Adipocyte (in vitro differentiated cells): ENCODE measurements at regions not wholly inside any gene's neighbourhood (a gene's known extent, or its start where the extent isn't known, plus 50 kb on each side); places are given as distances from the start of the nearest gene placed in this dataset.

Experiments
- DNase-seq: peaks from one replicate; pipeline ENCODE4 v3.0.0-alpha.2; 2015; ENCODE audit warnings: low read depth
- H3K27me3 ChIP-seq: replicated peaks from 2 replicates; pipeline ENCODE4 v1.7.0; 2013; ENCODE audit warnings: mild to moderate bottlenecking, low read length, moderate library complexity; ENCODE audit not compliant: control insufficient read depth, insufficient read depth
- H3K36me3 ChIP-seq: 2 replicates; pipeline ENCODE4 v1.7.0; 2013; ENCODE audit warnings: low read length, mild to moderate bottlenecking, moderate library complexity; ENCODE audit not compliant: control insufficient read depth, insufficient read depth, severe bottlenecking
- H3K4me1 ChIP-seq: 2 replicates; pipeline ENCODE4 v1.7.0; 2013; ENCODE audit warnings: mild to moderate bottlenecking, low read length, moderate library complexity; ENCODE audit not compliant: control insufficient read depth, insufficient read depth
- H3K4me3 ChIP-seq: 2 replicates; pipeline ENCODE4 v1.7.0; 2013; ENCODE audit warnings: mild to moderate bottlenecking, low read length, moderate library complexity
- H3K9ac ChIP-seq: 2 replicates; pipeline ENCODE4 v1.7.0; 2013; ENCODE audit warnings: mild to moderate bottlenecking, low read length, moderate library complexity
- H3K9me3 ChIP-seq: 2 replicates; pipeline ENCODE4 v1.7.0; 2013; ENCODE audit warnings: mild to moderate bottlenecking, low read length, moderate library complexity; ENCODE audit not compliant: control insufficient read depth

- Histone ChIP-seq H3K27me3 (no peaks in the 10 kb centered on the region), H3K4me1 (no peaks in the 10 kb centered on the region), H3K9me3 (no peaks in the 10 kb centered on the region), H3K4me3 (no peak overlapping the region), H3K9ac (no peak overlapping the region), H3K36me3 (no peaks in the 10 kb centered on the region)
- no peak for DNase-seq
Observed at GRCh38 chr6:158920311-158920905, 79.6 kb downstream of the RSPH3 start.

- Histone ChIP-seq H3K4me1 (no peaks in the 10 kb centered on the region), H3K4me3 (no peak overlapping the region), H3K9ac (no peak overlapping the region), H3K36me3 (no peaks in the 10 kb centered on the region), H3K9me3 (no peaks in the 10 kb centered on the region), H3K27me3 (no peaks in the 10 kb centered on the region)
- no peak for DNase-seq
Observed at GRCh38 chr6:158919865-158920264, 80.1 kb downstream of the RSPH3 start.

GRCh38 chr6:158916617-158917016 lies 83.4 kb downstream of the RSPH3 start:
- Histone ChIP-seq H3K9ac (no peak overlapping the region), H3K4me1 (no peaks in the 10 kb centered on the region), H3K36me3 (no peaks in the 10 kb centered on the region), H3K9me3 (no peaks in the 10 kb centered on the region), H3K27me3 (peaks cover 12% of the 10 kb centered on the region), H3K4me3 (no peak overlapping the region)
- DNase-seq = no peak

DNA sequence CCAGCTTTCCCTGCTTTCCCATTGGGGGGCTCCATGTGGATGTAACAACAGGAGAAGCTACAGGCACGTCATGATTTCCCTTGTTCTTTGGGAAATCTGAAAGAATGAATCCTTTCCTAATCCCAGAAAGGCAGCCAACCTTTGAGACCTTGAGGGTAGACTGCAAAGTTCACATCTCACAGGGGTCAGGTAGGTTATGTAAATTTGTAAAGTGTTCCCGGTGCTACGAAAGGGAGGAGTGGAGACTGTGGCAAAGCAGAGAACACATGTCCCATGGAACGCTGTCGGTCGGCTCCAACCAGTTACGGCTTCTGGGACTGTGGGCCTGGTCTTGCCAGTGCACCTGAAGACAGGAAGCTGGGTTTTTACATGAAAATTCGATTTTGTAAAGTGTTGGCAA lies 85.1 kb downstream of the RSPH3 start:
- DNase-seq = no peak
- H3K4me1 ChIP-seq = no peaks in the 10 kb centered on the region
- no peaks in the 10 kb centered on the region for H3K9me3 ChIP-seq
- H3K9ac ChIP-seq = no peak overlapping the region
- H3K36me3 ChIP-seq = no peaks in the 10 kb centered on the region
- H3K27me3 ChIP-seq = peaks cover 21% of the 10 kb centered on the region
- no peak overlapping the region for H3K4me3 ChIP-seq

GRCh38 chr6:158913580-158913979 lies 86.4 kb downstream of the RSPH3 start:
- no peak for DNase-seq
- Histone ChIP-seq H3K4me1 (no peaks in the 10 kb centered on the region), H3K4me3 (no peak overlapping the region), H3K27me3 (peaks cover 21% of the 10 kb centered on the region), H3K9ac (no peak overlapping the region), H3K9me3 (no peaks in the 10 kb centered on the region), H3K36me3 (no peaks in the 10 kb centered on the region)

DNA sequence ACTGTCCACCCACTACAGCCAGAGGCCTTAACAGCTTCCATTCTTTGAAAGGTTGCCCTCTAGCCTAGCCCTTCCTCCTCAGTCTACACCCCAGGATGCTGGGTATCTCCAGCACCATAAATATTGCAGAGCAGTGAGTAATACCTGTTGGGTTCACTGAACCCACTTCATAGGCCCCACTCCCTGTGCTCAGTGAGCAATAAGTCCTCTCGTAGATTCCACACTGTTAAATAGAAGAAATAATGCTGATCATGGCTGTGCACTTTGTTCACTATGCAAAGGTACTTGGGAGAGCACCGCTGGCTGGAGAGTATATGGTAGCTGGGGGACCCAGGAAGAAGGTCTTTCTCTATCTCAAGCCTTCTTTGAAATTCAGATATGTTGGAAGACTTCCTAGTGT lies 87.3 kb downstream of the RSPH3 start:
- H3K27me3 ChIP-seq = peaks cover 26% of the 10 kb centered on the region
- no peak overlapping the region for H3K4me3 ChIP-seq
- H3K9ac ChIP-seq = no peak overlapping the region
- H3K4me1 ChIP-seq = no peaks in the 10 kb centered on the region
- no peaks in the 10 kb centered on the region for H3K9me3 ChIP-seq
- H3K36me3 ChIP-seq = no peaks in the 10 kb centered on the region
- no peak for DNase-seq

GRCh38 chr6:158911746-158912480 lies 88.1 kb downstream of the RSPH3 start:
- Histone ChIP-seq H3K4me3 (no peak overlapping the region), H3K9me3 (peaks cover 6% of the 10 kb centered on the region), H3K36me3 (no peaks in the 10 kb centered on the region), H3K9ac (no peak overlapping the region), H3K4me1 (no peaks in the 10 kb centered on the region), H3K27me3 (peaks cover 26% of the 10 kb centered on the region)
- DNase-seq = no peak

GRCh38 chr6:158910484-158911440 lies 89.2 kb downstream of the RSPH3 start:
- Histone ChIP-seq H3K9me3 (peaks cover 17% of the 10 kb centered on the region), H3K27me3 (peaks cover 26% of the 10 kb centered on the region), H3K4me3 (no peak overlapping the region), H3K9ac (no peak overlapping the region), H3K4me1 (no peaks in the 10 kb centered on the region), H3K36me3 (no peaks in the 10 kb centered on the region)
- no peak for DNase-seq

DNA sequence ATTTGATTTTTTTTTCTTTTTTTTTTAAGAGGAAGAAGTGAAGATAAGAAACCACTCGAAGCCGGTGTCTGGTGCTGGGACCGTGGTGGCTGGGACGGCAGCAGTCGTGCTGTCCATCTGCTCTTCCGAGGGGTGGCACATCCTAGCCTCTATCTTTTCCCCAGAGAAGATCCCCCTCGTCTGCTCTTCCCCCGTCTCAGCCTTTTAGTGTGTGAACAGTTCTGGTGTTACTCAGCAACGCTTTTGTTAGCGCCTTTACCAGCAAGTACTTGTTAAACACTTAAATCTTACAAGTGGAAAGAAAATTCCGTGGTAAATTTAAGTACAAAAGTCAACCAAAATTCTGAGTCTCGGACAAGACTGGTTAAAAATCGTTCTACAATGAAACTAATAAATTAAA lies 90.1 kb downstream of the RSPH3 start:
- Histone ChIP-seq H3K4me1 (no peaks in the 10 kb centered on the region), H3K9ac (no peak overlapping the region), H3K27me3 (peaks cover 26% of the 10 kb centered on the region), H3K9me3 (peaks cover 25% of the 10 kb centered on the region), H3K4me3 (no peak overlapping the region), H3K36me3 (no peaks in the 10 kb centered on the region)
- no peak for DNase-seq

GRCh38 chr6:158908606-158909005 lies 89.4 kb upstream of the EZR start:
- Histone ChIP-seq H3K4me3 (no peak overlapping the region), H3K9me3 (peaks cover 39% of the 10 kb centered on the region), H3K27me3 (peaks cover 21% of the 10 kb centered on the region), H3K4me1 (no peaks in the 10 kb centered on the region), H3K36me3 (no peaks in the 10 kb centered on the region), H3K9ac (no peak overlapping the region)
- no peak for DNase-seq

DNA sequence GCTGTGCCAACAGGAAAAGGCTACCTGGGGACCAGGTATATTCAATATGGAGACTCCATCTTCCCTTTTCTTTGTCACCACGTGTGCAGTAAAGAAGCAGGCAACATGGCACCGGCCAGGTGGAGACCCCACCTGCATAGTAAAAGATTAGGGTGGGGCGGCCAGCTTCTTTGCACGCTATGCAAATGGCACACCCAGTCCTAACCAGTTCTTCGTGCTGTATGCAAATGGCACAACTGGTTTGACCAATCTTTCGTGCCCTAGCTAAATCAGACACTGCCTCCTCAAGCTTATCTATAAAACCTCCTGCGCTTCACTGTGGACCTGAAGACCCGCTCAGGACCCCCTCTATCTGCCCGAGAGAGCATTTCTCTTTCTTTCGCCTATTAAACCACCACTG lies 88.8 kb upstream of the EZR start:
- Histone ChIP-seq H3K9ac (no peak overlapping the region), H3K4me3 (no peak overlapping the region), H3K4me1 (no peaks in the 10 kb centered on the region), H3K9me3 (peaks cover 42% of the 10 kb centered on the region), H3K27me3 (peaks cover 21% of the 10 kb centered on the region), H3K36me3 (no peaks in the 10 kb centered on the region)
- no peak for DNase-seq
